ENCODE measurements at regions not wholly inside any gene's neighbourhood (a gene's known extent, or its start where the extent isn't known, plus 50 kb on each side); places are given as distances from the start of the nearest gene placed in this dataset.

- TF ChIP-seq CTCF (conservative IDR thresholded peaks at IDR 0.05 in 1 of 2, IDR thresholded peaks at IDR 0.05 in 1 of 2; ENCODE audit: extremely low read depth in 1 of 2, insufficient read depth in 1 of 2, low read depth in 1 of 2, low read length in 2 of 2) (no peak), EZH2 (IDR thresholded peaks at IDR 0.05; ENCODE audit: borderline replicate concordance, low read length) (no peak)
Measured at GRCh38 chr12:97638739-97639138, 176.1 kb downstream of the RMST start.
